HCT116 (cell line): ENCODE measurements at regions not wholly inside any gene's neighbourhood (a gene's known extent, or its start where the extent isn't known, plus 50 kb on each side); places are given as distances from the start of the nearest gene placed in this dataset.

Experiments used
- ATAC-seq: fragments of 200-7000 bp; cut with Tn5 transposase; 2 replicates; pipeline ENCODE4 v1.9.1; 2020; ENCODE audit warnings: mild to moderate bottlenecking, moderate library complexity
- BruUV-seq: library from RNA; stranded (reverse); fragments of 400-500 nt; replicated peaks from 2 replicates; lab custom pipeline; 2021; lab: Mats Ljungman, UMichigan
- CTCF ChIA-PET: fragments of 300-600 bp; sonication (Branson Sonifier 250); formaldehyde crosslinking; loops from one replicate; lab custom pipeline; 2021; ENCODE audit warnings: antibody characterized with exemption; lab: Charles Lee
- POLR2A ChIA-PET: fragments of 300-600, 350-600 bp; sonication (Branson Sonifier 250); formaldehyde crosslinking; loops from one replicate; lab custom pipeline; 2021; ENCODE audit warnings: antibody characterized with exemption; lab: Charles Lee
- RAD21 ChIA-PET, 2 experiments: fragments of 300-600 bp; sonication (Branson Sonifier 250); formaldehyde crosslinking; loops; one replicate each; lab custom pipeline; 2023; ENCODE audit warnings: low total read pairs in 2 of 2; ENCODE audit not compliant: uncharacterized antibody in 2 of 2, unreplicated experiment in 2 of 2, low non-redundant PET in 1 of 2; lab: Charles Lee
- DNase-seq: peaks from one replicate; pipeline ENCODE4 v3.0.0-alpha.2; 2010; ENCODE audit warnings: low read depth, low spot score
- H2AFZ ChIP-seq: fragments of 200-600 bp; shearing (Covaris generic), sonication (generic); 2 replicates; pipeline ENCODE4 v1.6.1; 2017; ENCODE audit warnings: low read depth, mixed run types, mixed read lengths, antibody characterized with exemption, low read length; ENCODE audit not compliant: poor library complexity, severe bottlenecking
- H3K27ac ChIP-seq: 2 replicates; pipeline ENCODE4 v1.5.1; 2012; ENCODE audit warnings: low read depth, low read length
- H3K27me3 ChIP-seq: fragments of 200-600 bp; sonication (generic); 2 replicates; pipeline ENCODE4 v1.6.1; 2016; ENCODE audit warnings: mixed run types, low read length, mixed read lengths; ENCODE audit not compliant: insufficient read depth
- H3K36me3 ChIP-seq, 2 experiments: fragments of 200-500 bp in 1 of 2; fragments of 200-600 bp in 1 of 2; sonication (Bioruptor generic) in 1 of 2; sonication (generic) in 1 of 2; 2 replicates each; pipeline versions ENCODE4 v1.5.1 to v1.6.1; 2014 to 2016; ENCODE audit warnings: low read length in 2 of 2, inconsistent platforms in 1 of 2, mixed read lengths in 1 of 2, mixed run types in 1 of 2; ENCODE audit not compliant: insufficient read depth in 2 of 2, control insufficient read depth in 1 of 2
- H3K4me1 ChIP-seq, 2 experiments: fragments of 200-600 bp in 1 of 2; sonication (generic) in 1 of 2; 2 replicates each; pipeline versions ENCODE4 v1.5.1 to v1.6.1; 2012 to 2017; ENCODE audit warnings: low read length in 2 of 2, inconsistent platforms in 1 of 2, mild to moderate bottlenecking in 1 of 2, mixed read lengths in 1 of 2, mixed run types in 1 of 2, moderate library complexity in 1 of 2; ENCODE audit not compliant: insufficient read depth in 2 of 2, control insufficient read depth in 1 of 2
- H3K4me2 ChIP-seq: fragments of 200-600 bp; sonication (generic); 2 replicates; pipeline ENCODE4 v1.6.1; 2017; ENCODE audit warnings: mixed run types, low read length, mixed read lengths
- H3K4me3 ChIP-seq, 2 experiments: fragments of 200-600 bp in 1 of 2; sonication (generic) in 1 of 2; replicated peaks in 1 of 2; 2 replicates each; pipeline ENCODE4 v1.5.1; 2011 to 2016; ENCODE audit warnings: low read length in 2 of 2, control low read depth in 1 of 2, low read depth in 1 of 2, mild to moderate bottlenecking in 1 of 2, mixed read lengths in 1 of 2, mixed run types in 1 of 2
- H3K79me2 ChIP-seq: fragments of 200-600 bp; sonication (generic); 2 replicates; pipeline ENCODE4 v1.6.1; 2017; ENCODE audit warnings: mild to moderate bottlenecking, mixed run types, low read length, moderate library complexity, mixed read lengths; ENCODE audit not compliant: insufficient read depth
- H3K9ac ChIP-seq: fragments of 200-600 bp; sonication (generic); 2 replicates; pipeline ENCODE4 v1.6.1; 2016; ENCODE audit warnings: low read length, mixed read lengths
- H3K9me2 ChIP-seq: fragments of 200-600 bp; sonication (generic), shearing (Covaris generic); 2 replicates; pipeline ENCODE4 v1.6.1; 2017; ENCODE audit warnings: mixed run types, mild to moderate bottlenecking, moderate library complexity; ENCODE audit not compliant: insufficient read depth
- H3K9me3 ChIP-seq, 2 experiments: fragments of 200-500 bp in 1 of 2; fragments of 200-600 bp in 1 of 2; sonication (Bioruptor generic) in 1 of 2; sonication (generic) in 1 of 2; 2 replicates each; pipeline ENCODE4 v1.6.1; 2014 to 2017; ENCODE audit warnings: low read length in 2 of 2, mixed read lengths in 2 of 2, inconsistent platforms in 1 of 2, low read depth in 1 of 2, mild to moderate bottlenecking in 1 of 2, mixed run types in 1 of 2, moderate library complexity in 1 of 2; ENCODE audit not compliant: control insufficient read depth in 1 of 2, insufficient read depth in 1 of 2
- H4K20me1 ChIP-seq: fragments of 200-600 bp; sonication (generic), shearing (Covaris generic); 2 replicates; pipeline ENCODE4 v1.6.1; 2017; ENCODE audit warnings: mixed run types, mild to moderate bottlenecking, moderate library complexity; ENCODE audit not compliant: insufficient read depth
- EGR1 ChIP-seq: IDR thresholded peaks from 2 replicates; pipeline ENCODE4 v1.6.1; 2012; ENCODE audit warnings: low read depth
- ELF1 ChIP-seq: IDR thresholded peaks from 2 replicates; pipeline ENCODE4 v1.6.1; 2012; ENCODE audit warnings: low read depth, borderline replicate concordance
- EZH2 ChIP-seq: fragments of 200-600 bp; sonication (generic); IDR thresholded peaks from 2 replicates; pipeline ENCODE4 v1.6.1; 2017; ENCODE audit warnings: antibody characterized with exemption, mixed run types
- EZH2phosphoT487 ChIP-seq: fragments of 200-600 bp; IDR thresholded peaks from 2 replicates; pipeline ENCODE4 v1.6.1; 2018; ENCODE audit warnings: antibody characterized with exemption, borderline replicate concordance
- POLR2AphosphoS5 ChIP-seq: IDR thresholded peaks from 2 replicates; pipeline ENCODE4 v1.6.1; 2011; ENCODE audit warnings: mild to moderate bottlenecking, low read depth, low read length, moderate library complexity
- RAD21 ChIP-seq: IDR thresholded peaks from 2 replicates; pipeline ENCODE4 v1.6.1; 2012; ENCODE audit warnings: low read depth, mild to moderate bottlenecking
- SIN3A ChIP-seq: IDR thresholded peaks from 2 replicates; pipeline ENCODE4 v1.6.1; 2012; ENCODE audit warnings: low read depth
- SP1 ChIP-seq: IDR thresholded peaks from 2 replicates; pipeline ENCODE4 v1.6.1; 2012; ENCODE audit warnings: low read depth
- YY1 ChIP-seq: IDR thresholded peaks from 2 replicates; pipeline ENCODE4 v1.6.1; 2011; ENCODE audit warnings: low read length, low read depth, moderate library complexity, mild to moderate bottlenecking; ENCODE audit not compliant: insufficient replicate concordance; ENCODE audit errors: extremely low read depth
- ZNF274 ChIP-seq: fragments of 200-500 bp; sonication (Bioruptor generic); IDR thresholded peaks from 2 replicates; pipeline ENCODE4 v1.6.1; 2014; ENCODE audit warnings: mild to moderate bottlenecking, low read depth, low read length, inconsistent platforms
- intact Hi-C: fragments of 100-400 bp; cut with micrococcal nuclease; formaldehyde crosslinking; loops from 2 replicates; pipeline ENCODE4 v1.10.0; 2022
- TF ChIP-seq, protein P1 (sequence below): IDR thresholded peaks from 2 replicates; pipeline ENCODE4 v1.6.1; 2011; ENCODE audit warnings: mild to moderate bottlenecking, low read length, moderate library complexity; ENCODE audit not compliant: insufficient replicate concordance; ENCODE audit errors: extremely low read depth
- TF ChIP-seq, protein P2 (sequence below), 3 experiments: fragments of 200-600 bp in 1 of 3; sonication (generic) in 1 of 3; IDR thresholded peaks in 2 of 3; conservative IDR thresholded peaks in 1 of 3; 2 replicates each; pipeline ENCODE4 v1.5.1; 2012 to 2017; ENCODE audit warnings: low read depth in 2 of 3, low read length in 2 of 3, antibody characterized with exemption in 1 of 3, borderline replicate concordance in 1 of 3, control low read depth in 1 of 3, mild to moderate bottlenecking in 1 of 3, mixed read lengths in 1 of 3, mixed run types in 1 of 3, moderate library complexity in 1 of 3; ENCODE audit not compliant: insufficient read depth in 1 of 3

DNA sequence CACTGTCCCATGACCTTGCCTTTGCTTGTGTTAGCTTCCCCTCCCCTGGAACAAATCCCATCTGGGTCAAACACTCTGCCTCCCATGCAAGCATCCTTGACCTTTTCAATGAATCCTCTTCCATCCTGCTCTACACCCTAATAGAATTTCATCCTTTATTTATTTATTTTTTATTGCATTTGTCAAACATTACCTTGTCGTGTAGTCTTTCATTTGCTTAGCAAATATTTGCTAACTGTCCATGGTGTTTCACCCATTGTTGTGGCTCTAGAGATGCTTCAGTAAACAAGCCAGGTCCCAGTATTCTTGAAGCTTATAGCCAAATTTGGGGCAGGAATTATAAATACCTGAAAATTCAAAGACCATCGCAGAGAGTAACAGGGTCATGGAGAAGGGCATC lies 51.0 kb upstream of the MRTFB start:
- no peak for DNase-seq
- intact Hi-C loops: no loop called here
- peaks cover 0 to 7% of the 10 kb centered on the region in 2 experiments; a peak in 2 of 4 replicates for H3K4me1 ChIP-seq
- POLR2A ChIA-PET: no interaction called here
- no TSS peak for BruUV-seq
- H3K27me3 ChIP-seq: no peaks in the 10 kb centered on the region
- CTCF ChIA-PET: no interaction called here
- no peaks in the 10 kb centered on the region for H3K9me2 ChIP-seq
- no peaks in the 10 kb centered on the region for H3K36me3 ChIP-seq
- no peak overlapping the region for H3K9ac ChIP-seq
- H3K9me3 ChIP-seq: no peaks in the 10 kb centered on the region
- no peak overlapping the region for H2AFZ ChIP-seq
- TF ChIP-seq EZH2phosphoT487 (no peak), SIN3A (no peak), YY1 (no peak), EGR1 (no peak), ELF1 (no peak), ZNF274 (no peak), EZH2 (no peak), SP1 (no peak), RAD21 (no peak), POLR2AphosphoS5 (no peak)
- TF ChIP-seq, protein P1, sequence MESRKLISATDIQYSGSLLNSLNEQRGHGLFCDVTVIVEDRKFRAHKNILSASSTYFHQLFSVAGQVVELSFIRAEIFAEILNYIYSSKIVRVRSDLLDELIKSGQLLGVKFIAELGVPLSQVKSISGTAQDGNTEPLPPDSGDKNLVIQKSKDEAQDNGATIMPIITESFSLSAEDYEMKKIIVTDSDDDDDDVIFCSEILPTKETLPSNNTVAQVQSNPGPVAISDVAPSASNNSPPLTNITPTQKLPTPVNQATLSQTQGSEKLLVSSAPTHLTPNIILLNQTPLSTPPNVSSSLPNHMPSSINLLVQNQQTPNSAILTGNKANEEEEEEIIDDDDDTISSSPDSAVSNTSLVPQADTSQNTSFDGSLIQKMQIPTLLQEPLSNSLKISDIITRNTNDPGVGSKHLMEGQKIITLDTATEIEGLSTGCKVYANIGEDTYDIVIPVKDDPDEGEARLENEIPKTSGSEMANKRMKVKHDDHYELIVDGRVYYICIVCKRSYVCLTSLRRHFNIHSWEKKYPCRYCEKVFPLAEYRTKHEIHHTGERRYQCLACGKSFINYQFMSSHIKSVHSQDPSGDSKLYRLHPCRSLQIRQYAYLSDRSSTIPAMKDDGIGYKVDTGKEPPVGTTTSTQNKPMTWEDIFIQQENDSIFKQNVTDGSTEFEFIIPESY: no peak
- TF ChIP-seq, protein P2, sequence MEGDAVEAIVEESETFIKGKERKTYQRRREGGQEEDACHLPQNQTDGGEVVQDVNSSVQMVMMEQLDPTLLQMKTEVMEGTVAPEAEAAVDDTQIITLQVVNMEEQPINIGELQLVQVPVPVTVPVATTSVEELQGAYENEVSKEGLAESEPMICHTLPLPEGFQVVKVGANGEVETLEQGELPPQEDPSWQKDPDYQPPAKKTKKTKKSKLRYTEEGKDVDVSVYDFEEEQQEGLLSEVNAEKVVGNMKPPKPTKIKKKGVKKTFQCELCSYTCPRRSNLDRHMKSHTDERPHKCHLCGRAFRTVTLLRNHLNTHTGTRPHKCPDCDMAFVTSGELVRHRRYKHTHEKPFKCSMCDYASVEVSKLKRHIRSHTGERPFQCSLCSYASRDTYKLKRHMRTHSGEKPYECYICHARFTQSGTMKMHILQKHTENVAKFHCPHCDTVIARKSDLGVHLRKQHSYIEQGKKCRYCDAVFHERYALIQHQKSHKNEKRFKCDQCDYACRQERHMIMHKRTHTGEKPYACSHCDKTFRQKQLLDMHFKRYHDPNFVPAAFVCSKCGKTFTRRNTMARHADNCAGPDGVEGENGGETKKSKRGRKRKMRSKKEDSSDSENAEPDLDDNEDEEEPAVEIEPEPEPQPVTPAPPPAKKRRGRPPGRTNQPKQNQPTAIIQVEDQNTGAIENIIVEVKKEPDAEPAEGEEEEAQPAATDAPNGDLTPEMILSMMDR (IDR thresholded peaks at IDR 0.05 in 2 of 3, conservative IDR thresholded peaks at IDR 0.05 in 1 of 3; ENCODE audit: borderline replicate concordance in 1 of 3, insufficient read depth in 1 of 3, low read depth in 2 of 3, low read length in 2 of 3): no peak
- H3K4me2 ChIP-seq: no peak overlapping the region
- no peak for ATAC-seq
- RAD21 ChIA-PET: no interaction called here
- no peak overlapping the region for H3K27ac ChIP-seq
- no peak overlapping the region for H3K4me3 ChIP-seq
- no peaks in the 10 kb centered on the region for H4K20me1 ChIP-seq
- H3K79me2 ChIP-seq: no peaks in the 10 kb centered on the region
